Stimulated activated CD8-positive, alpha-beta memory T cell treated with anti-CD3 and anti-CD28 coated beads, Interleukin-7, amount 100 ng/mL, for 4 hours (primary cell): ENCODE measurements at regions not wholly inside any gene's neighbourhood (a gene's known extent, or its start where the extent isn't known, plus 50 kb on each side); places are given as distances from the start of the nearest gene placed in this dataset.

ENCODE experiments used
- DNase-seq, 2 donors: peaks; one replicate each; pipeline ENCODE4 v3.0.0-alpha.2; 2020; ENCODE audit warnings: low read depth in 2 of 2

- DNase-seq = no peak
Observed at GRCh38 chr10:10294881-10295529, 722.7 kb upstream of the CELF2 start.

- no peak for DNase-seq
Observed at GRCh38 chr10:10295537-10295936, 722.1 kb upstream of the CELF2 start.

GRCh38 chr10:10302689-10303088 is 715.0 kb upstream of the CELF2 start:
- no peak for DNase-seq

- DNase-seq = no peak
Observed at GRCh38 chr10:10307036-10307435, 710.6 kb upstream of the CELF2 start.

- no peak for DNase-seq
Observed at GRCh38 chr10:10307551-10307950, 710.1 kb upstream of the CELF2 start.

- no peak for DNase-seq
Observed at GRCh38 chr10:10310498-10310897, 707.2 kb upstream of the CELF2 start.

- no peak for DNase-seq
Observed at GRCh38 chr10:10311966-10312365, 705.7 kb upstream of the CELF2 start.

- DNase-seq = no peak
Observed at GRCh38 chr10:10313149-10313835, 704.4 kb upstream of the CELF2 start.

- DNase-seq = no peak
Observed at GRCh38 chr10:10314626-10315025, 703.0 kb upstream of the CELF2 start.

- DNase-seq = no peak
Observed at GRCh38 chr10:10315989-10316388, 701.7 kb upstream of the CELF2 start.

GRCh38 chr10:10317151-10317550 is 700.5 kb upstream of the CELF2 start:
- no peak for DNase-seq

GRCh38 chr10:10318856-10319255 is 698.8 kb upstream of the CELF2 start:
- no peak for DNase-seq

GRCh38 chr10:10320956-10321355 is 696.7 kb upstream of the CELF2 start:
- no peak for DNase-seq

- DNase-seq = no peak
Observed at GRCh38 chr10:10326116-10326515, 691.6 kb upstream of the CELF2 start.

GRCh38 chr10:10327934-10328333 is 689.7 kb upstream of the CELF2 start:
- DNase-seq = no peak

- no peak for DNase-seq
Observed at GRCh38 chr10:10330418-10330817, 687.3 kb upstream of the CELF2 start.

- no peak for DNase-seq
Observed at GRCh38 chr10:10332786-10333185, 684.9 kb upstream of the CELF2 start.

- no peak for DNase-seq
Observed at GRCh38 chr10:10333622-10334021, 684.0 kb upstream of the CELF2 start.

- no peak for DNase-seq
Observed at GRCh38 chr10:10338339-10338738, 679.3 kb upstream of the CELF2 start.

GRCh38 chr10:10346390-10347150 is 671.1 kb upstream of the CELF2 start:
- no peak for DNase-seq

- DNase-seq = no peak
Observed at GRCh38 chr10:10350050-10350449, 667.6 kb upstream of the CELF2 start.

GRCh38 chr10:10351451-10351850 is 666.2 kb upstream of the CELF2 start:
- no peak for DNase-seq

GRCh38 chr10:10353326-10353868 is 664.3 kb upstream of the CELF2 start:
- DNase-seq = no peak
